ENCODE measurements at regions not wholly inside any gene's neighbourhood (a gene's known extent, or its start where the extent isn't known, plus 50 kb on each side); places are given as distances from the start of the nearest gene placed in this dataset.

- no peak overlapping the region for H2BK120ac ChIP-seq (replicated peaks; ENCODE audit: low read depth, low read length)
- no peaks in the 10 kb centered on the region for H3K79me2 ChIP-seq (ENCODE audit: control insufficient read depth in 1 of 2, insufficient read depth in 2 of 2, low read length in 2 of 2)
- H3K23me2 ChIP-seq (ENCODE audit: low read depth, low read length) = no peaks in the 10 kb centered on the region
- H4K8ac ChIP-seq (ENCODE audit: extremely low read depth, insufficient read depth, low read length) = no peak overlapping the region
- H2BK15ac ChIP-seq (ENCODE audit: low read length) = no peak overlapping the region
- H4K20me1 ChIP-seq (replicated peaks in 1 of 2; ENCODE audit: control insufficient read depth in 1 of 2, insufficient read depth in 2 of 2, low read length in 2 of 2) = no peaks in the 10 kb centered on the region
- no peaks in the 10 kb centered on the region for H3K36me3 ChIP-seq (ENCODE audit: control insufficient read depth in 2 of 4, insufficient read depth in 4 of 4, low read length in 3 of 4)
- no peak overlapping the region for H4K91ac ChIP-seq (replicated peaks; ENCODE audit: insufficient read length, low read length)
- H3K4me3 ChIP-seq (ENCODE audit: extremely low read depth in 1 of 4, insufficient read depth in 2 of 4, low read depth in 3 of 4, low read length in 4 of 4) = no peak overlapping the region
- no peak overlapping the region for H3K9ac ChIP-seq (replicated peaks in 1 of 4; ENCODE audit: extremely low read depth in 1 of 4, low read depth in 3 of 4, low read length in 3 of 4)
- no peaks in the 10 kb centered on the region for H3K27me3 ChIP-seq (replicated peaks in 1 of 4; ENCODE audit: control insufficient read depth in 3 of 4, extremely low read depth in 1 of 4, insufficient read depth in 3 of 4, low read length in 3 of 4)
- 88% methylated on average over 2 of the region's 2 CpGs; no CpG with 5 or more reads in 1 of the 2 experiments for WGBS, 2 experiments (ENCODE audit: extremely low coverage in 1 of 2, insufficient coverage in 1 of 2, insufficient read length in 1 of 2, insufficient replicate concordance in 2 of 2, low coverage in 1 of 2, low lambda C conversion rate in 2 of 2, missing lambda C conversion rate in 1 of 2)
- DNase-seq (ENCODE audit: low read depth in 1 of 2, low spot score in 2 of 2) (no peak), FAIRE-seq (no peak)
- POLR2A ChIA-PET (ENCODE audit: partially characterized antibody) = no interaction called here
- no peak overlapping the region for H4K5ac ChIP-seq (ENCODE audit: insufficient read length, low read depth, low read length)
- H3K9me3 ChIP-seq (ENCODE audit: insufficient read depth in 2 of 2, low read depth in 1 of 2, low read length in 1 of 2) = no peaks in the 10 kb centered on the region
- H3K27ac ChIP-seq (ENCODE audit: low read depth, low read length) = no peak overlapping the region
- H3K4me2 ChIP-seq (ENCODE audit: insufficient read depth in 1 of 2, low read depth in 2 of 2, low read length in 2 of 2) = no peak overlapping the region
- H3K14ac ChIP-seq (ENCODE audit: insufficient read length) = no peak overlapping the region
- H2BK5ac ChIP-seq (ENCODE audit: low read depth, low read length) = no peak overlapping the region
- no peaks in the 10 kb centered on the region for H3K4me1 ChIP-seq (replicated peaks in 1 of 4; ENCODE audit: control insufficient read depth in 3 of 4, insufficient read depth in 4 of 4, low read length in 3 of 4)
- no peaks in the 10 kb centered on the region for H3K79me1 ChIP-seq (ENCODE audit: low read depth, low read length)
- no peak overlapping the region for H2BK20ac ChIP-seq (ENCODE audit: low read length)
- no peak overlapping the region for H3K4ac ChIP-seq (replicated peaks; ENCODE audit: insufficient read length, low read depth, low read length)
- H2AFZ ChIP-seq (ENCODE audit: low read length) = no peak overlapping the region
- no peak overlapping the region for H2AK5ac ChIP-seq (ENCODE audit: low read depth, low read length)
- H3K56ac ChIP-seq (replicated peaks; ENCODE audit: insufficient read length, low read depth, low read length) = no peak overlapping the region
- H3K23ac ChIP-seq (ENCODE audit: insufficient read length) = no peak overlapping the region
- no peak overlapping the region for H3K18ac ChIP-seq (ENCODE audit: extremely low read depth, low read length)
- CTCF ChIA-PET (ENCODE audit: partially characterized antibody) = interaction anchor here (0.6 to 1.0 kb wide), 4 partner anchors 12 to 582 kb away, joined by 3 to 4 read pairs (median 3); no protein-coding TSS in a partner anchor
- no peak overlapping the region for H2BK12ac ChIP-seq (ENCODE audit: low read depth, low read length)
- TF ChIP-seq SRF (IDR thresholded peaks at IDR 0.05; ENCODE audit: low read depth, low read length) (no peak), POLR2AphosphoS5 (IDR thresholded peaks at IDR 0.05; ENCODE audit: low read depth, low read length) (no peak), ATF2 (IDR thresholded peaks at IDR 0.05; ENCODE audit: low read length) (no peak), JUN (IDR thresholded peaks at IDR 0.05; ENCODE audit: low read depth, low read length) (no peak), BACH1 (IDR thresholded peaks at IDR 0.05; ENCODE audit: low read length) (no peak), FOSL1 (IDR thresholded peaks at IDR 0.05; ENCODE audit: insufficient read depth, low read depth, low read length) (no peak), NANOG (IDR thresholded peaks at IDR 0.05; ENCODE audit: insufficient read depth, low read depth, low read length, poor library complexity, severe bottlenecking) (no peak), SP4 (IDR thresholded peaks at IDR 0.05; ENCODE audit: low read length) (no peak), TAF7 (optimal IDR thresholded peaks at IDR 0.05; ENCODE audit: borderline replicate concordance, low read depth, low read length) (no peak), E2F6 (IDR thresholded peaks at IDR 0.05) (no peak), SUZ12 (IDR thresholded peaks at IDR 0.05; ENCODE audit: low read length) (no peak), TAF1 (IDR thresholded peaks at IDR 0.05; ENCODE audit: low read depth, low read length) (no peak), JUND (IDR thresholded peaks at IDR 0.05; ENCODE audit: low read length) (no peak), POLR2A (IDR thresholded peaks at IDR 0.05; ENCODE audit: control extremely low read depth in 1 of 2, low read depth in 2 of 2, low read length in 2 of 2) (no peak)
Measured at GRCh38 chr17:71496552-71496951, 624.3 kb upstream of the SOX9 start.
